ENCODE measurements at regions not wholly inside any gene's neighbourhood (a gene's known extent, or its start where the extent isn't known, plus 50 kb on each side); places are given as distances from the start of the nearest gene placed in this dataset.

GRCh38 chr6:132952986-132953385, 138.6 kb downstream of the RPS12 start:
- no peaks in the 10 kb centered on the region for H3K9me3 Mint-ChIP-seq
- DNase-seq (no peak), ATAC-seq (ENCODE audit: low read depth) (no peak)
- POLR2A ChIA-PET: no interaction called here
- H3K27ac Mint-ChIP-seq: no peak overlapping the region
- peaks cover 3% of the 10 kb centered on the region for H3K36me3 Mint-ChIP-seq
- H3K4me3 Mint-ChIP-seq: no peak overlapping the region
- peaks cover under 1% of the 10 kb centered on the region for H3K4me1 Mint-ChIP-seq
- H3K27me3 Mint-ChIP-seq: peaks cover 79% of the 10 kb centered on the region

- POLR2A ChIA-PET: no interaction called here
- H3K9me3 Mint-ChIP-seq: no peaks in the 10 kb centered on the region
- H3K4me1 Mint-ChIP-seq: peaks cover 5% of the 10 kb centered on the region
- H3K27me3 Mint-ChIP-seq: peaks cover 71% of the 10 kb centered on the region
- DNase-seq: no peak
- H3K27ac Mint-ChIP-seq: no peak overlapping the region
- peaks cover 9% of the 10 kb centered on the region for H3K36me3 Mint-ChIP-seq
- no peak for ATAC-seq (ENCODE audit: low read depth)
- no peak overlapping the region for H3K4me3 Mint-ChIP-seq
These were observed 139.9 kb downstream of the RPS12 start for GRCh38 chr6:132954222-132954621.

GRCh38 chr6:132954936-132955335, 140.6 kb downstream of the RPS12 start:
- DNase-seq (no peak), ATAC-seq (ENCODE audit: low read depth) (no peak)
- POLR2A ChIA-PET: no interaction called here
- no peak overlapping the region for H3K4me3 Mint-ChIP-seq
- H3K27me3 Mint-ChIP-seq: peaks cover 67% of the 10 kb centered on the region
- peaks cover 10% of the 10 kb centered on the region for H3K4me1 Mint-ChIP-seq
- no peak overlapping the region for H3K27ac Mint-ChIP-seq
- no peaks in the 10 kb centered on the region for H3K9me3 Mint-ChIP-seq
- peaks cover 12% of the 10 kb centered on the region for H3K36me3 Mint-ChIP-seq

- Mint-ChIP-seq H3K4me1 (peaks cover 20% of the 10 kb centered on the region), H3K9me3 (no peaks in the 10 kb centered on the region), H3K27me3 (peaks cover 48% of the 10 kb centered on the region), H3K4me3 (peak overlapping the region; percentile 61), H3K36me3 (peaks cover 17% of the 10 kb centered on the region), H3K27ac (peak overlapping the region; percentile 31)
- POLR2A ChIA-PET: no interaction called here
- peak; percentile 53 for ATAC-seq (ENCODE audit: low read depth)
- no peak for DNase-seq
These were observed 145.4 kb downstream of the RPS12 start for GRCh38 chr6:132959639-132960326.

- ATAC-seq (ENCODE audit: low read depth) (no peak), DNase-seq (no peak)
- H3K4me3 Mint-ChIP-seq: peak overlapping the region; percentile 61
- H3K36me3 Mint-ChIP-seq: peaks cover 17% of the 10 kb centered on the region
- no peak overlapping the region for H3K27ac Mint-ChIP-seq
- peaks cover 22% of the 10 kb centered on the region for H3K4me1 Mint-ChIP-seq
- H3K27me3 Mint-ChIP-seq: peaks cover 42% of the 10 kb centered on the region
- H3K9me3 Mint-ChIP-seq: no peaks in the 10 kb centered on the region
- POLR2A ChIA-PET: no interaction called here
These were observed 146.4 kb downstream of the RPS12 start for GRCh38 chr6:132960720-132961119.

GRCh38 chr6:132961122-132961521, 146.8 kb downstream of the RPS12 start:
- H3K9me3 Mint-ChIP-seq: no peaks in the 10 kb centered on the region
- no peak for DNase-seq
- POLR2A ChIA-PET: no interaction called here
- no peak overlapping the region for H3K4me3 Mint-ChIP-seq
- ATAC-seq (ENCODE audit: low read depth): no peak
- peaks cover 22% of the 10 kb centered on the region for H3K4me1 Mint-ChIP-seq
- peaks cover 38% of the 10 kb centered on the region for H3K27me3 Mint-ChIP-seq
- no peak overlapping the region for H3K27ac Mint-ChIP-seq
- H3K36me3 Mint-ChIP-seq: peaks cover 17% of the 10 kb centered on the region

GRCh38 chr6:132961610-132962009, 147.2 kb downstream of the RPS12 start:
- no peaks in the 10 kb centered on the region for H3K9me3 Mint-ChIP-seq
- peaks cover 34% of the 10 kb centered on the region for H3K27me3 Mint-ChIP-seq
- H3K4me1 Mint-ChIP-seq: peaks cover 22% of the 10 kb centered on the region
- POLR2A ChIA-PET: interaction anchor here (1.3 kb wide), 1 partner anchor 147 kb away, joined by 3 read pairs; the partner anchor contains the start of gene RPS12
- no peak for ATAC-seq (ENCODE audit: low read depth)
- no peak for DNase-seq
- no peak overlapping the region for H3K27ac Mint-ChIP-seq
- no peak overlapping the region for H3K4me3 Mint-ChIP-seq
- peaks cover 17% of the 10 kb centered on the region for H3K36me3 Mint-ChIP-seq

GRCh38 chr6:132962936-132963868, 148.8 kb downstream of the RPS12 start:
- DNase-seq: peak; percentile 71
- H3K27me3 Mint-ChIP-seq: peaks cover 29% of the 10 kb centered on the region
- peak; percentile 87 for ATAC-seq (ENCODE audit: low read depth)
- POLR2A ChIA-PET: interaction anchor here (1.3 kb wide), 1 partner anchor 149 kb away, joined by 3 read pairs; the partner anchor contains the start of gene RPS12
- peaks cover 14% of the 10 kb centered on the region for H3K36me3 Mint-ChIP-seq
- peaks cover 20% of the 10 kb centered on the region for H3K4me1 Mint-ChIP-seq
- no peak overlapping the region for H3K27ac Mint-ChIP-seq
- H3K9me3 Mint-ChIP-seq: no peaks in the 10 kb centered on the region
- no peak overlapping the region for H3K4me3 Mint-ChIP-seq

- POLR2A ChIA-PET: no interaction called here
- peaks cover 19% of the 10 kb centered on the region for H3K4me1 Mint-ChIP-seq
- H3K27ac Mint-ChIP-seq: no peak overlapping the region
- peaks cover 7% of the 10 kb centered on the region for H3K36me3 Mint-ChIP-seq
- H3K9me3 Mint-ChIP-seq: no peaks in the 10 kb centered on the region
- ATAC-seq (ENCODE audit: low read depth) (no peak), DNase-seq (no peak)
- peaks cover 31% of the 10 kb centered on the region for H3K27me3 Mint-ChIP-seq
- H3K4me3 Mint-ChIP-seq: no peak overlapping the region
These were observed 149.9 kb downstream of the RPS12 start for GRCh38 chr6:132964101-132964867.

GRCh38 chr6:132964868-132965382, 150.6 kb downstream of the RPS12 start:
- Mint-ChIP-seq H3K4me1 (peaks cover 16% of the 10 kb centered on the region), H3K4me3 (no peak overlapping the region), H3K36me3 (peaks cover 4% of the 10 kb centered on the region), H3K27me3 (peaks cover 35% of the 10 kb centered on the region), H3K9me3 (no peaks in the 10 kb centered on the region), H3K27ac (no peak overlapping the region)
- POLR2A ChIA-PET: no interaction called here
- no peak for ATAC-seq (ENCODE audit: low read depth)
- no peak for DNase-seq

- Mint-ChIP-seq H3K4me3 (no peak overlapping the region), H3K36me3 (no peaks in the 10 kb centered on the region), H3K4me1 (peaks cover 5% of the 10 kb centered on the region), H3K9me3 (no peaks in the 10 kb centered on the region), H3K27me3 (peaks cover 46% of the 10 kb centered on the region), H3K27ac (no peak overlapping the region)
- ATAC-seq (ENCODE audit: low read depth) (no peak), DNase-seq (no peak)
- POLR2A ChIA-PET: no interaction called here
These were observed 153.5 kb downstream of the RPS12 start for GRCh38 chr6:132967871-132968270.

- Mint-ChIP-seq H3K27me3 (peaks cover 44% of the 10 kb centered on the region), H3K9me3 (no peaks in the 10 kb centered on the region), H3K36me3 (no peaks in the 10 kb centered on the region), H3K27ac (no peak overlapping the region), H3K4me1 (peaks cover 5% of the 10 kb centered on the region), H3K4me3 (no peak overlapping the region)
- POLR2A ChIA-PET: no interaction called here
- ATAC-seq (ENCODE audit: low read depth): no peak
- no peak for DNase-seq
These were observed 154.1 kb downstream of the RPS12 start for GRCh38 chr6:132968419-132968950.

- Mint-ChIP-seq H3K4me3 (no peak overlapping the region), H3K4me1 (peaks cover 5% of the 10 kb centered on the region), H3K27ac (no peak overlapping the region), H3K27me3 (peaks cover 41% of the 10 kb centered on the region), H3K36me3 (no peaks in the 10 kb centered on the region), H3K9me3 (no peaks in the 10 kb centered on the region)
- no peak for ATAC-seq (ENCODE audit: low read depth)
- no peak for DNase-seq
- POLR2A ChIA-PET: no interaction called here
These were observed 154.8 kb downstream of the RPS12 start for GRCh38 chr6:132969196-132969595.

Data from activated naive CD8-positive, alpha-beta T cell treated with anti-CD3 and anti-CD28 coated beads, Interleukin-2, amount 10 ng/mL, durations not matched to agents 7 days and 5 days (primary cell).